ENCODE measurements at regions not wholly inside any gene's neighbourhood (a gene's known extent, or its start where the extent isn't known, plus 50 kb on each side); places are given as distances from the start of the nearest gene placed in this dataset.

DNA sequence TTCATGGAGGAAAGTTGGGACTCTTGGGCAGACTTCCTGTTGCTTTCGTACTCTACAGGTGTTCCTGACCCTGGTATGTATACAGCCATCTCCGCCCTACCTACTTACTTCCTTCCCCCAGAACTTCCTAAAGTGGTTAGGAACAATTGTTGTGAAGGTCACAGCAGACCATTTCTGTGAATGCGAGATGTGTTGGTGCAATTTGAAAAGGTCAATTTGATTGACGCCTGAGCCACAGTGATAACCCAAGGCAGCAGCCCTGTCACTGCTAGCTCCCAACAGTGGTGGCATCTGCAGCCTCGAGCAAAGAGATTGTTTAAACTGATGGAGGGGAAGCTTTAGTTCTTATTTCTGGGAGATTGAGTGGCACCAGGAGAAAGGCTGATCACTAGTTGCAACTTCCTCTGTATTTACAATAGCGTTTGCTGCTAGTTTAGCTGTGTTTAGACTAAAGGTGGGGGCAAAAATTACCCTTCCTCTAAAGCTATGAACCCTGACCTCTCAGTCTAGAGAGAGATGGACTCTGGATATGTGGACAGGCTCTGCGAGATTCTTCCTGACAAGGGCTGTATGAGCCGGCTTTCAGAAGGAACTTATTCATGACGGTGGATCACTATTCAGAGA lies 78.3 kb upstream of the MAP4K3 start:
- TF ChIP-seq, protein P1, sequence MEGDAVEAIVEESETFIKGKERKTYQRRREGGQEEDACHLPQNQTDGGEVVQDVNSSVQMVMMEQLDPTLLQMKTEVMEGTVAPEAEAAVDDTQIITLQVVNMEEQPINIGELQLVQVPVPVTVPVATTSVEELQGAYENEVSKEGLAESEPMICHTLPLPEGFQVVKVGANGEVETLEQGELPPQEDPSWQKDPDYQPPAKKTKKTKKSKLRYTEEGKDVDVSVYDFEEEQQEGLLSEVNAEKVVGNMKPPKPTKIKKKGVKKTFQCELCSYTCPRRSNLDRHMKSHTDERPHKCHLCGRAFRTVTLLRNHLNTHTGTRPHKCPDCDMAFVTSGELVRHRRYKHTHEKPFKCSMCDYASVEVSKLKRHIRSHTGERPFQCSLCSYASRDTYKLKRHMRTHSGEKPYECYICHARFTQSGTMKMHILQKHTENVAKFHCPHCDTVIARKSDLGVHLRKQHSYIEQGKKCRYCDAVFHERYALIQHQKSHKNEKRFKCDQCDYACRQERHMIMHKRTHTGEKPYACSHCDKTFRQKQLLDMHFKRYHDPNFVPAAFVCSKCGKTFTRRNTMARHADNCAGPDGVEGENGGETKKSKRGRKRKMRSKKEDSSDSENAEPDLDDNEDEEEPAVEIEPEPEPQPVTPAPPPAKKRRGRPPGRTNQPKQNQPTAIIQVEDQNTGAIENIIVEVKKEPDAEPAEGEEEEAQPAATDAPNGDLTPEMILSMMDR (IDR thresholded peaks at IDR 0.05): no peak
- TF ChIP-seq POLR2AphosphoS5 (IDR thresholded peaks at IDR 0.05): no peak
- no peak for TF ChIP-seq EP300 (IDR thresholded peaks at IDR 0.05)
